WI38 (cell line): ENCODE measurements at regions not wholly inside any gene's neighbourhood (a gene's known extent, or its start where the extent isn't known, plus 50 kb on each side); places are given as distances from the start of the nearest gene placed in this dataset.

Source experiments
- H3K4me3 ChIP-seq: 2 replicates; pipeline ENCODE4 v1.5.1; 2011; ENCODE audit warnings: low read depth, mild to moderate bottlenecking, control low read depth, low read length
- TF ChIP-seq, protein P1 (sequence below): IDR thresholded peaks from 2 replicates; pipeline ENCODE4 v1.5.1; 2012; ENCODE audit warnings: low read depth, mild to moderate bottlenecking, control low read depth, low read length

DNA sequence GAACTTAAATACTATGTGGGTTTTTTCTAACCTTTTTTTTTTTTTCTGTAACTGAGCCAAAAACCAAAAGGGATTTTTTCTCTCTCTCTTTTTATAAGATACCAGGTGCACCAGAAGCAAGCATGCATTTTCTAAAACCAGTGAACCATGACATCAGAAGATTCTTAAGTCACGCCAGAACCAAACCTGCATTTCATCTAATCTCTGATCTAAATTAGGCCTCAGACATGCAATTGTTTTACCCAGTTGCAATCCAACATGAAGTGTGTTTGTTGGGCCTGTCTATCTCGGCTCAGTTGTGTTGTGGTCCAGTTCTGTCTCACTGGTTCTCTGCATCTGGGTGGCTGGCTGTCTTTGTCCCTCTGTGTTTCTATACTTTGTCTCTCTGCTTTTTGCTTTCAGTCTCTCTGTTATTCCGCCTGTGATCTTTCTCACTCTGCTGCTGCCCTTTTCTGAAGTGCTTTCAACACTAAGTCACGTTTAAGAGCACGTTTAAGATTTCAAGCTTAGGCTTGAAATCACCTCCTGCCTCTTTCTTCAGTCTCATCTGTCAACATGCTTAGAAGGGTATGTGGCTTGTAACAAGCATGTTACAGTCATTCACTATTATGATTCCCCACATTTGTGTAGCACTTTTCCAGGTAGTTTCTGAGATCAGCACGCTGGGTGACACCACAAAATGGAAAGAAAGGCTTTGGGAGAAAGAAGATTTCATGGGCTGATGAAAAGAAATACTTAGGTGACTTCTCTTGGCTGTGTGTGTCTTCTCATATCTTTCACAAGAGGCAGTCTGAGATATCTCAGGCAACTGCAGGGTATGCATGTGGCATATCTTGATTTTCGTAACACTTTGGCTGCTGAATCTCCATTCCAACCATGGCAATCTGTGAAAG lies 488.9 kb downstream of the SHISA9 start:
- no peak overlapping the region for H3K4me3 ChIP-seq
- TF ChIP-seq, protein P1, sequence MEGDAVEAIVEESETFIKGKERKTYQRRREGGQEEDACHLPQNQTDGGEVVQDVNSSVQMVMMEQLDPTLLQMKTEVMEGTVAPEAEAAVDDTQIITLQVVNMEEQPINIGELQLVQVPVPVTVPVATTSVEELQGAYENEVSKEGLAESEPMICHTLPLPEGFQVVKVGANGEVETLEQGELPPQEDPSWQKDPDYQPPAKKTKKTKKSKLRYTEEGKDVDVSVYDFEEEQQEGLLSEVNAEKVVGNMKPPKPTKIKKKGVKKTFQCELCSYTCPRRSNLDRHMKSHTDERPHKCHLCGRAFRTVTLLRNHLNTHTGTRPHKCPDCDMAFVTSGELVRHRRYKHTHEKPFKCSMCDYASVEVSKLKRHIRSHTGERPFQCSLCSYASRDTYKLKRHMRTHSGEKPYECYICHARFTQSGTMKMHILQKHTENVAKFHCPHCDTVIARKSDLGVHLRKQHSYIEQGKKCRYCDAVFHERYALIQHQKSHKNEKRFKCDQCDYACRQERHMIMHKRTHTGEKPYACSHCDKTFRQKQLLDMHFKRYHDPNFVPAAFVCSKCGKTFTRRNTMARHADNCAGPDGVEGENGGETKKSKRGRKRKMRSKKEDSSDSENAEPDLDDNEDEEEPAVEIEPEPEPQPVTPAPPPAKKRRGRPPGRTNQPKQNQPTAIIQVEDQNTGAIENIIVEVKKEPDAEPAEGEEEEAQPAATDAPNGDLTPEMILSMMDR = no peak

DNA sequence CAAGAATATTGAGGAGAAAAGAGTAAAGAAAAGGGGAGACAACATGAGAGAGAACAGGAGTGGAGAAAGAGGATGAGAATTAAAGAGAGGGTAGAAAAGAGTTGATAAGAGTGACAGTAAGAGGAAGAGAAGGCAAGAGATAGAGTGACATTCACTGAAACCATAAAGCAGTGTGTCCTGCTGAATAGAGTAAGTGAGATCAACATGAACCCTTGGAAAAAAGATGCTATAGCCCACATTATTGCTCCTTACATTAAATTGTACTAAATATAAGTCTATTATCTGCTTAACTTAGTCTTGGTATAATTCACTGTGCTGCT lies 489.5 kb downstream of the SHISA9 start:
- H3K4me3 ChIP-seq = no peak overlapping the region
- TF ChIP-seq, protein P1 = no peak

DNA sequence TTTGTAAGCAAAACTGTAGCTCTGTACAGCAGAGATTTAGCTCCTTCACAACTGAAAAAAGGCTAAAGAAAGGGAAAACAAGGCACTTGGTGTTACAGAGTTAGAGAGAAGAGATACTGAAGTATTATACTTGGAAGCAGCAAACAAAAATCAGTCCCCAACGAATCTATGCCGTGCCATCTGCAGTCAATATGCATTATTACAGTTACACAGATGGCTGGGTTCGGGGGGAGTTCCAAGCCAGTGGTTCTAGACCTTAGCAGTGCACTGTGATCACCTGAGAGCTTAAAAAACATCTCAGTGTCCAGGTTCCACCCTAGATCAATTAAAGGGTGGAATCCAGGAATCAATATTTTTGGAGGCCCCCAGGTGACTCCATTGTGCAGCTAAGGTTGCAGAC lies 489.9 kb downstream of the SHISA9 start:
- H3K4me3 ChIP-seq = no peak overlapping the region
- TF ChIP-seq, protein P1 = no peak

DNA sequence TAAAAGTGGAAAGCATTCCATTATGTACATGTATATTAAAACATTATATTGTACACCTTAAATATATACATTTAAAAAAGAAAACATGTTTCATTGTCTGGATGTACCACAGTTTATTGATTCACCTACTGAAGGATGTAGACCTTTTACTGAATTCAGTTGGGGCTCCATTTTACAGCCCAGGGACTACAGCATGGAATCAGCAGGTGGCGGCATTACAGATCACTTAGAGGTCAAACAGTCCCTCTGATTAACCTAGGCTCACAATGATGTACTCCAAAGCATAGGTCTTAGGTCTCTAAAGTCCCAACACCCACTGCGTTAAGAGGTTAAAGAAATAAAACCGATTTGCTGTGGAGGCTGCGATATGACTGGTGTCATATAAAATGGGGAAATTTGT lies 490.9 kb downstream of the SHISA9 start:
- TF ChIP-seq, protein P1 = no peak
- no peak overlapping the region for H3K4me3 ChIP-seq

DNA sequence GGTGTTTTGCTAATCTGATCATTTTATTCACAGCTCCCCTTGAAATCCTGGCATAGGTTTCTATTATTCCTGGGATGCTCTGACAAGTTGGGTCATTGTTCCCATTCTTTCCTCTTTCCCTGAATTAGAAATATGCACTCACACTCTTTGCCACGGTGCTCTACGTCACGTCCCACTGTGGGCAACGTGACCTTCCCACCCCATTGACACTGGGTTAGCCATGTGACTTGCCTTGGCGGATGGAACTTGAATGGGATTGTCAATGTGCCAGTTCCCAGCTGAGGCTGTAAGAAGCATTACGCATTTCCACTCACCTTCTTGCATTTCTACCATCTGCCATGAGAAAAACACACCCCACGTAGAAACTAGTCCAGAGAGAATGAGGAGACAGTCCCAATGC lies 492.4 kb downstream of the SHISA9 start:
- TF ChIP-seq, protein P1 = no peak
- no peak overlapping the region for H3K4me3 ChIP-seq

DNA sequence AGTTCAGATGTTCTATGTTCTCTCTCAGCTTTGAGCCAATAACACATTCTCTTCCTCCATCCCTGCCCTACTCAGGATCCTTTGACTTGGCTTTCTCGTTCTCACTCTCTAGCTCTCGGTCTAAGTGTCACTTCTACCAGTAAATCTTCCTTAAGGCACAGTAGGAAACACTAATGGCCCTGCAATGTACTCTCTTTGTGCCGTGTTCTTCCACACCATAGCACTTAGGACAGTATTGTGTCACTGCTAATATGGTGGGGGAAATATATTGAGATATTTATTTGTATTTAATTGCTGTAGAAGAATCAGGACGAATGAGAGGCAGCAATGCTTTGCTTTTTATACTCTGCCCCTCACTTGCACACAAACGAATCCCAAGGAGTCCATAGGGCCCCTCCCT lies 493.1 kb downstream of the SHISA9 start:
- no peak overlapping the region for H3K4me3 ChIP-seq
- TF ChIP-seq, protein P1 = no peak

DNA sequence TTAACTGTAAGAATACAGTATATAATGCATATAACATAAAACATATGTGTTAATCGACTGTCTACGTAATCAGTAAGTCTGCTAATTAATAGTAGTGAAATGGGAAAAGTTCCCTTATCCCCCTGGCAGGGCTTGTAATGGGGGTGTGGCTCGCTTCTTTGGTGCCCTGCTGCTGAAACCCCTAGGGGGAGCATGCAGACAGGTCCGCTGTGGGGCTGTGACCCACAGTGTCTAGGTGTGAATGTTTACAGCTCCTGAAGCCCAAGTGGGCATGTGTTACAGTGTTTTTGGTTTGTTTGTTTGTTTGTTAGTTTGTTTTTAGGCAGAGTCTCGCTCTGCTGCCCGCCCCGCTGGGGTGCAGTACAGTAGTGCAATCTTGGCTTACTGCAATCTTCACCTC lies 495.7 kb downstream of the SHISA9 start:
- H3K4me3 ChIP-seq = no peak overlapping the region
- TF ChIP-seq, protein P1 = no peak
